CD4-positive, CD25-positive, alpha-beta regulatory T cell (primary cell): ENCODE measurements at regions not wholly inside any gene's neighbourhood (a gene's known extent, or its start where the extent isn't known, plus 50 kb on each side); places are given as distances from the start of the nearest gene placed in this dataset.

Experiments
- ATAC-seq, 2 donors: fragments of 150-1000 bp; cut with Tn5 transposase; one replicate each; pipeline ENCODE4 v1.10.0; 2021; ENCODE audit warnings: low read depth in 2 of 2, moderate number of reproducible peaks in 2 of 2, moderate library complexity in 1 of 2
- DNase-seq, 3 donors: peaks; one replicate each; pipeline versions ENCODE4 v3.0.0 to v3.0.0-alpha.2; 2012 to 2022; ENCODE audit warnings: mixed read lengths in 1 of 3
- H3K27ac ChIP-seq: one replicate; pipeline ENCODE4 v1.7.0; 2013; ENCODE audit warnings: mild to moderate bottlenecking, low read length; ENCODE audit not compliant: insufficient read depth, poor library complexity, severe bottlenecking
- H3K27me3 ChIP-seq: one replicate; pipeline ENCODE4 v1.7.0; 2013; ENCODE audit warnings: low read length; ENCODE audit not compliant: control insufficient read depth, insufficient read depth
- H3K36me3 ChIP-seq: one replicate; pipeline ENCODE4 v1.7.0; 2013; ENCODE audit warnings: mild to moderate bottlenecking, low read length, moderate library complexity; ENCODE audit not compliant: control insufficient read depth, insufficient read depth
- H3K4me1 ChIP-seq: 2 replicates; pipeline ENCODE4 v1.7.0; 2013; ENCODE audit warnings: mild to moderate bottlenecking, low read length; ENCODE audit not compliant: insufficient read depth, control insufficient read depth, poor library complexity, severe bottlenecking
- H3K4me3 ChIP-seq: one replicate; pipeline ENCODE4 v1.7.0; 2013; ENCODE audit warnings: low read depth, mild to moderate bottlenecking, low read length, moderate library complexity
- H3K9me3 ChIP-seq, 2 experiments: 1 replicate in 1 of 2; 2 replicates in 1 of 2; pipeline ENCODE4 v1.7.0; 2013; ENCODE audit warnings: low read length in 2 of 2, mild to moderate bottlenecking in 1 of 2, moderate library complexity in 1 of 2; ENCODE audit not compliant: control insufficient read depth in 2 of 2
- H3K27ac Mint-ChIP-seq, 3 donors: one replicate each; pipeline ENCODE4 v1.8.0; 2020 to 2022; ENCODE audit warnings: mild to moderate bottlenecking in 3 of 3, mixed read lengths in 3 of 3, moderate library complexity in 2 of 3
- H3K27me3 Mint-ChIP-seq: one replicate; pipeline ENCODE4 v1.8.0; 2022; ENCODE audit warnings: mild to moderate bottlenecking, mixed read lengths
- H3K36me3 Mint-ChIP-seq: one replicate; pipeline ENCODE4 v1.8.0; 2020; ENCODE audit warnings: mixed read lengths
- H3K4me1 Mint-ChIP-seq, 4 donors: one replicate each; pipeline ENCODE4 v1.8.0; 2020 to 2022; ENCODE audit warnings: mixed read lengths in 4 of 4, mild to moderate bottlenecking in 1 of 4
- H3K4me3 Mint-ChIP-seq, 4 donors: one replicate each; pipeline ENCODE4 v1.8.0; 2020 to 2022; ENCODE audit warnings: mild to moderate bottlenecking in 4 of 4, mixed read lengths in 4 of 4, moderate library complexity in 3 of 4
- H3K9me3 Mint-ChIP-seq, 7 donors: one replicate each; pipeline ENCODE4 v1.8.0; 2020 to 2022; ENCODE audit warnings: mixed read lengths in 7 of 7, mild to moderate bottlenecking in 3 of 7, moderate library complexity in 2 of 7

DNA sequence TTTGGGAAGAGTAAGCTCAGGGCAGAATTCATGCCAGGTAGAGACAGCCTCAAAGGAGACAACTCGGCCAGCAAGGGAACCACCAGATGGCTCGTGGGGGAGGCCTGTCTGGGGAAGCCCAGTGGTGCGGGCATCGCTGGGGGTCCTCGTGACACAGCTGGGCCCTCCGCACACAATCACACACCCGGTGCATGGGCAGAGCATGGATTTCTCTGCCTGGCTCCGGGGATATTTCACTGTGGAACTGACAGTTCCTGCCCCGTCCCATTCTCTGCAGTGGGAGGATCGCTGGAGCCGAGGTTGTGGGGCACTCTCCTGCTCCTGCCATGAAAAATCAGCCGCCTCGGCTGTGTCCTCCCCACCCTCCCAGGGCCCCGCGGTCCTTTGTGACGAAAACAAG, 108.0 kb downstream of the CRYAA start:
- Mint-ChIP-seq H3K4me3 (no peak overlapping the region), H3K36me3 (no peaks in the 10 kb centered on the region), H3K9me3 (no peaks in the 10 kb centered on the region), H3K27me3 (no peaks in the 10 kb centered on the region), H3K27ac (no peak overlapping the region), H3K4me1 (peaks cover 0 to 2% (median 0%) of the 10 kb centered on the region in 4 donors)
- no peak overlapping the region for H3K27ac ChIP-seq
- no peaks in the 10 kb centered on the region for H3K36me3 ChIP-seq
- H3K27me3 ChIP-seq: no peaks in the 10 kb centered on the region
- ATAC-seq: no peak
- no peak overlapping the region for H3K4me3 ChIP-seq
- DNase-seq: no peak
- no peaks in the 10 kb centered on the region for H3K9me3 ChIP-seq
- no peaks in the 10 kb centered on the region for H3K4me1 ChIP-seq

DNA sequence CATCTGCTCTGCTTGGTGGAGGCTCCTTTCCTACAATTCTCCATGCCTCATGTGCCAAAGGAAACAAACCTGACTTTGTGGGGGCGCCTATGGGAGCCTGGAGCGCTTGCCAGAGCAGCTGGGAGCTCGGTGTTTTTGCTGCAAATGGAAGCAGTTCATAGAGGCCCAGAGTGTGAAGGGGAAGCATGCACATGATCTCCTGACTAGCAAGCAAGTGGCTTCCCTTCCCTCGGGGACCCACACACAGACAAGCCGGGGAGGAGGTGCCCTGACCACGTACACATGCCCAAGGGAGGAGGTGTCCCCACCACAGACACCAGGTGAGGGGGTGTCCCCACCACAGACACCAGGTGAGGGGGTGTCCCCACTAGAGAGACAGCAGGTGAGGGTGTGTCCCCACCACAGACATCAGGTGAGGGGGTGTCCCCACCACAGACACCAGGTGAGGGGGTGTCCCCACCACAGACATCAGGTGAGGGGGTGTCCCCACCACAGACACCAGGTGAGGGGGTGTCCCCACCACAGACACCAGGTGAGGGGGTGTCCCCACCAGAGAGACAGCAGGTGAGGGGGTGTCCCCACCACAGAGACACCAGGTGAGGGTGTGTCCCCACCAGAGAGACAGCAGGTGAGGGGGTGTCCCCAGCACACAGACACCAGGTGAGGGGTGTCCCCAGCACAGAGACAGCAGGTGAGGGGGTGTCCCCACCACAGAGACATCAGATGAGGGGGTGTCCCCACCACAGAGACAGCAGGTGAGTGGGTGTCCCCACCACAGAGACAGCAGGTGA, 106.8 kb downstream of the CRYAA start:
- no peaks in the 10 kb centered on the region for H3K27me3 Mint-ChIP-seq
- no peak overlapping the region for H3K27ac Mint-ChIP-seq
- ATAC-seq: no peak

GRCh38 chr21:43274946-43275310, 106.1 kb downstream of the CRYAA start:
- ATAC-seq (no peak), DNase-seq (no peak)
- Mint-ChIP-seq H3K36me3 (no peaks in the 10 kb centered on the region), H3K27me3 (no peaks in the 10 kb centered on the region), H3K4me1 (peaks cover 0 to 2% (median 0%) of the 10 kb centered on the region in 4 donors), H3K27ac (no peak overlapping the region), H3K9me3 (no peaks in the 10 kb centered on the region), H3K4me3 (no peak overlapping the region)
- Histone ChIP-seq H3K4me3 (no peak overlapping the region), H3K36me3 (no peaks in the 10 kb centered on the region), H3K9me3 (no peaks in the 10 kb centered on the region), H3K27ac (no peak overlapping the region), H3K27me3 (no peaks in the 10 kb centered on the region), H3K4me1 (no peaks in the 10 kb centered on the region)

More for the DNA sequence above, 106.8 kb downstream of the CRYAA start:
- Mint-ChIP-seq H3K9me3 (no peaks in the 10 kb centered on the region), H3K4me1 (peaks cover 0 to 2% (median 0%) of the 10 kb centered on the region in 4 donors), H3K4me3 (no peak overlapping the region), H3K36me3 (no peaks in the 10 kb centered on the region)
- no peak for DNase-seq
- H3K9me3 ChIP-seq: no peaks in the 10 kb centered on the region
- H3K36me3 ChIP-seq: no peaks in the 10 kb centered on the region
- no peaks in the 10 kb centered on the region for H3K27me3 ChIP-seq
- H3K27ac ChIP-seq: no peak overlapping the region
- H3K4me3 ChIP-seq: no peak overlapping the region
- H3K4me1 ChIP-seq: no peaks in the 10 kb centered on the region

DNA sequence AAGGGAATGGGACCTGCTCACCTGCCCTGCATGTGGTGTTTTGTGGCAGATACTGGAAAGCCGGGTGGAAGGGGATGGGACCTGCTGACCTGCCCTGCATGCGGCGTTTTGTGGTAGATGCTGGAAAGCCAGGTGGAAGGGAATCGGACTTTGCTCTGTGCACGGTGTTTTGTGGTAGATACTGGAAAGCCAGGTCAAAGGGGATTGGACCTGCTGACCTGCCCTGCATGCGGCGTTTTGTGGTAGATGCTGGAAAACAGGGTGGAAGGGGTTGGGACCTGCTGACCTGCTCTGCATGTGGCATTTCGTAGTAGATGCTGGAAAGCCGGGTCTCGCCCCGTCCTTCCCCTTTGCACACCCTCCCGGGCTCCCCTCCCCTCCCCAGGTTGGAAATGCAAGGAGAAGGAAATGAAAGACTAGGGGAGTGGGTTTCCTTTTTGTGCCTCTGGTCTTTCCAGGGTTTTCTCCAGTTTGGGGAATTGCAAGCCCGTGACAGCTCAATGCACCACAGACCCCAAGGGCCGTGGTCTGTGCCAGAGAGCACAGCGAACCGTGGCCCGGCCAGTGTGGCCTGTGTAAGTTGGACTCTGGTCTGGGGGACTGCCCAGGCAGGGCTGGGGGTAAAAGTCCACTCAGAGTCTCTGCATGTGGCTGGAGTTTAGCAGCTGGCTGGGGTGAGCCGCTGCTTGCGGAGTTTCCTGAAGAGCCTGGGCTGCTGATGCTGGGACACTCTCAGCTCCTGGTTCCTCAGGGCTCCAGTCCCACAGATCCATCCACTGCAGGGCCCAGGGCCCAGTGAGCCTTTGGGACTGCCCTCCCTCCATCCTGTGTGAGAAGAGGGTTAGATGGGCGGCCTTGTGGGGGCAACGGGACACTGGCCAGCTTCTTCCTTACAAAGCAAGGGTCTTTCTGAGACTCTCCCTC, 105.5 kb downstream of the CRYAA start:
- ATAC-seq (no peak), DNase-seq (no peak)
- H3K4me3 Mint-ChIP-seq: no peak overlapping the region
- no peak overlapping the region for H3K27ac Mint-ChIP-seq
- no peaks in the 10 kb centered on the region for H3K9me3 Mint-ChIP-seq
- H3K27me3 Mint-ChIP-seq: no peaks in the 10 kb centered on the region
- Histone ChIP-seq H3K36me3 (no peaks in the 10 kb centered on the region), H3K9me3 (no peaks in the 10 kb centered on the region), H3K27me3 (no peaks in the 10 kb centered on the region), H3K4me3 (no peak overlapping the region), H3K27ac (no peak overlapping the region), H3K4me1 (no peaks in the 10 kb centered on the region)
- no peaks in the 10 kb centered on the region for H3K36me3 Mint-ChIP-seq
- H3K4me1 Mint-ChIP-seq: peaks cover 0 to 2% (median under 1%) of the 10 kb centered on the region in 4 donors

- H3K27me3 ChIP-seq: no peaks in the 10 kb centered on the region
- Mint-ChIP-seq H3K4me3 (no peak overlapping the region), H3K27me3 (no peaks in the 10 kb centered on the region)
Measured at GRCh38 chr21:43273708-43274021, 104.9 kb downstream of the CRYAA start.

GRCh38 chr21:43273016-43273707, 104.4 kb downstream of the CRYAA start:
- Histone ChIP-seq H3K27me3 (no peaks in the 10 kb centered on the region), H3K4me1 (no peaks in the 10 kb centered on the region), H3K36me3 (no peaks in the 10 kb centered on the region), H3K9me3 (no peaks in the 10 kb centered on the region), H3K4me3 (no peak overlapping the region), H3K27ac (no peak overlapping the region)
- no peaks in the 10 kb centered on the region for H3K27me3 Mint-ChIP-seq
- peaks cover 0 to 2% (median under 1%) of the 10 kb centered on the region in 4 donors for H3K4me1 Mint-ChIP-seq
- no peaks in the 10 kb centered on the region for H3K9me3 Mint-ChIP-seq
- no peaks in the 10 kb centered on the region for H3K36me3 Mint-ChIP-seq
- H3K4me3 Mint-ChIP-seq: no peak overlapping the region
- ATAC-seq: no peak
- DNase-seq: no peak
- H3K27ac Mint-ChIP-seq: no peak overlapping the region

More at GRCh38 chr21:43273708-43274021, 104.9 kb downstream of the CRYAA start:
- no peaks in the 10 kb centered on the region for H3K36me3 ChIP-seq
- Mint-ChIP-seq H3K36me3 (no peaks in the 10 kb centered on the region), H3K4me1 (peaks cover 0 to 2% (median under 1%) of the 10 kb centered on the region in 4 donors), H3K27ac (no peak overlapping the region), H3K9me3 (no peaks in the 10 kb centered on the region)
- H3K9me3 ChIP-seq: no peaks in the 10 kb centered on the region
- no peak overlapping the region for H3K4me3 ChIP-seq
- no peak for DNase-seq
- ATAC-seq: no peak
- no peak overlapping the region for H3K27ac ChIP-seq
- no peaks in the 10 kb centered on the region for H3K4me1 ChIP-seq

DNA sequence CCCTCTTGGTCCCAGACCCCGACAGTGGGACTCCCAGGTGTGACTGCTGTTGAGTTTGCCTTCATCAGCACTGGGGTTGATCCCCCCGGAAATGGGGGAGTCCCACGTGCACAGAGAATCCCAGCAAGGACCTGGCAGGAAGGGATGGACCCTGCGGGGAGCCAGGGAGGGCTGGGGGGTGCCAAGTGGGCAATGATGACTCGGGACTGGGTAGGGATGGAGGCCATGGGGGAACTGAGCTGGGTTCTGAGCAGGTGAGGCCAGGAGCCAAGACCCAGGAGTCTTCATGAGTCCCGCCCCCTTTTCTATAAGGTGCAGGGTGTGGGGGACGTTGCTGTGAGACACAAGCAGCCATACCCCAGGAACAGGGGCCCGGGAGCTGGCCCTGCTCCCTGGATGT, 103.8 kb downstream of the CRYAA start:
- Histone ChIP-seq H3K36me3 (no peaks in the 10 kb centered on the region), H3K27me3 (no peaks in the 10 kb centered on the region), H3K27ac (no peak overlapping the region), H3K4me3 (no peak overlapping the region), H3K9me3 (no peaks in the 10 kb centered on the region), H3K4me1 (no peaks in the 10 kb centered on the region)
- no peak for ATAC-seq
- H3K4me3 Mint-ChIP-seq: peak overlapping the region in 1 of 4 donors; percentile 35
- no peak for DNase-seq
- H3K27me3 Mint-ChIP-seq: no peaks in the 10 kb centered on the region
- H3K4me1 Mint-ChIP-seq: peaks cover 0 to 2% (median under 1%) of the 10 kb centered on the region in 4 donors
- no peaks in the 10 kb centered on the region for H3K36me3 Mint-ChIP-seq
- no peaks in the 10 kb centered on the region for H3K9me3 Mint-ChIP-seq
- H3K27ac Mint-ChIP-seq: no peak overlapping the region
